Small intestine (tissue), 7 donors: ENCODE measurements at regions not wholly inside any gene's neighbourhood (a gene's known extent, or its start where the extent isn't known, plus 50 kb on each side); places are given as distances from the start of the nearest gene placed in this dataset.
"Not testable (repeated sequence)": the region's sequence is repeated elsewhere in the genome, so short reads cannot be mapped to it uniquely, and the experiment has no call there.

Experiments
- DNase-seq, 2 donors: peaks; one replicate each; pipeline versions ENCODE4 v3.0.0 to v3.0.0-alpha.2; 2013
- FAIRE-seq: peaks from 2 replicates; lab custom pipeline; 2012; peaks lifted over from hg19 to GRCh38; lab: Jason Lieb, UNC
- H3K27ac ChIP-seq, 3 donors: one replicate each; pipeline ENCODE4 v1.5.1; 2013; ENCODE audit warnings: low read length in 2 of 3, mild to moderate bottlenecking in 2 of 3, control low read depth in 1 of 3, inconsistent platforms in 1 of 3, low read depth in 1 of 3, moderate library complexity in 1 of 3
- H3K27me3 ChIP-seq, 3 donors: one replicate each; pipeline ENCODE4 v1.6.1; 2013; ENCODE audit warnings: low read length in 3 of 3, inconsistent platforms in 1 of 3; ENCODE audit not compliant: control insufficient read depth in 3 of 3, insufficient read depth in 3 of 3
- H3K36me3 ChIP-seq, 3 donors: one replicate each; pipeline ENCODE4 v1.6.1; 2013; ENCODE audit warnings: low read length in 3 of 3, inconsistent platforms in 1 of 3, low read depth in 1 of 3, mild to moderate bottlenecking in 1 of 3, moderate library complexity in 1 of 3; ENCODE audit not compliant: control insufficient read depth in 3 of 3, insufficient read depth in 2 of 3
- H3K4me1 ChIP-seq, 3 donors: one replicate each; pipeline ENCODE4 v1.6.1; 2013; ENCODE audit warnings: low read length in 2 of 3, inconsistent platforms in 1 of 3, low read depth in 1 of 3, mild to moderate bottlenecking in 1 of 3, moderate library complexity in 1 of 3; ENCODE audit not compliant: control insufficient read depth in 3 of 3, insufficient read depth in 2 of 3
- H3K4me3 ChIP-seq, 3 donors: one replicate each; pipeline ENCODE4 v1.5.1; 2013; ENCODE audit warnings: low read length in 3 of 3, control low read depth in 1 of 3, inconsistent platforms in 1 of 3, low read depth in 1 of 3, mild to moderate bottlenecking in 1 of 3, moderate library complexity in 1 of 3
- H3K9me3 ChIP-seq, 2 donors: one replicate each; pipeline ENCODE4 v1.6.1; 2013; ENCODE audit warnings: low read depth in 1 of 2, low read length in 1 of 2; ENCODE audit not compliant: control insufficient read depth in 2 of 2, insufficient read depth in 1 of 2
- WGBS, 3 donors: extraction: QIAGEN DNeasy Blood & Tissue Kit; methylation state at CpG; one replicate each; pipeline ENCODE4 v1.1.7; 2013; 5-methylcytosine and 5-hydroxymethylcytosine counted together
- donor health status: healthy with polysubstance abuse.
- donor health status: control.
- donor health status: control.
- donor health status: Bipolar disorder and iron deficiency.
- donor health status: healthy.

DNA sequence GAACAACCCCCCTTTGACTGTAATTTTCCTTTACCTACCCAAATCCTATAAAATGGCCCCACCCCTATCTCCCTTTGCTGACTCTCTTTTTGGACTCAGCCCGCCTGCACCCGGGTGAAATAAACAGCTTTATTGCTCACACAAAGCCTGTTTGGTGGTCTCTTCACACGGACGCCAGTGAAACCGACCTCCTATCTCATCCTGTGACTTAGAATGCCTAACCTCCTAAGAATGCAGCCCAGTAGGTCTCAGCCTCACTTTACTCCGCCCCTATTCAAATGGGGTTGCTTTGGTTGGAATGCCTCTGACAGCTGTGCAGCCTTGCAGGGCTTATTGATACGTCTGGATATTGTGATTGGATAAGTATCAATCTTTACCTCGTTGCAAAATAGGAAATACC, 243.8 kb upstream of the PROK2 start:
- WGBS, 3 donors = 65 to 75% (median 65%) methylated on average over 8 of the region's 8 CpGs
- not testable (repeated sequence) for H3K4me3 ChIP-seq, H3K27me3 ChIP-seq, H3K36me3 ChIP-seq, H3K27ac ChIP-seq, H3K9me3 ChIP-seq, H3K4me1 ChIP-seq, DNase-seq, FAIRE-seq

GRCh38 chr3:72028307-72028706, 243.4 kb upstream of the PROK2 start:
- FAIRE-seq, H3K9me3 ChIP-seq, DNase-seq, H3K4me3 ChIP-seq, H3K27ac ChIP-seq, H3K27me3 ChIP-seq, H3K36me3 ChIP-seq, H3K4me1 ChIP-seq: not testable (repeated sequence)
- WGBS, 3 donors = 94 to 97% (median 94%) methylated on average over 7 of the region's 8 CpGs

DNA sequence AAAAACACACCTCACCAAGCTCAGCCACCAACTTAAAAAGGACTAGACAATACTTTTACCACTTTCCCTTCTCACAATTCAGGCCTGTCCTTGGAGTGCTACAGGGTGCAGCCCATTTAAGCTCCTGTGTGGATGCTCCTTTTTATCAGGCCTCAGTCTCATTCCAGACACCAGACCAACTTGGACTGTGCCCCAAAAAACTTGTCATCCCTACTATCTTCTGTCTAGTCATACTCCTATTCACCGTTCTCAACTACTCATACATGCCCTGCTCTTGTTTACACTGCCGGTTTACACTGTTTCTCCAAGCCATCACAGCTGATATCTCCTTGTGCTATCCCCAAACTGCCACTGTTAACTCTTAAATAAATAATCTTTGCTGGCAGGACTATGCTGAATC, 242.8 kb upstream of the PROK2 start:
- H3K27ac ChIP-seq, H3K4me1 ChIP-seq, H3K27me3 ChIP-seq, H3K4me3 ChIP-seq, H3K36me3 ChIP-seq, FAIRE-seq, DNase-seq, H3K9me3 ChIP-seq: not testable (repeated sequence)
- 56 to 89% (median 73%) methylated on average over 1 to 2 of the region's 2 CpGs for WGBS, 3 donors

DNA sequence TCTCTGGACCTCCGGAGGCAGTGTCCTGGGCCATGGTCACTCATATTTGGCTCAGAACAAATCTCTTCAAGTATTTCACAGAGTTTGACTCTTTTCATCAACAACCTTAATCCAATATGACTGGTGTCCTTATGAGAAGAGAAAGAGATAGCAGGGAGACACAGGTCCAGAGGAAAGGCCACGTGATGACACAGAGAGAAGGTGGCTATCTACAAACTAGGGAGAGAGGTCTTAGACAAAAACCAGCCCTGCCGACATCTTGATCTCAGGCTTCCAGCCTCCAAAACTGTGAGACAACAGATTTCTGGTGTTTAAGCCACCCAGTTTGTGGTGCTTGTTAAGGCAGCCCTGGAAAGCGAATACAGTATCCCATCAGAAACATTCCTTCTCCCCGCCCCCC, 237.1 kb upstream of the PROK2 start:
- H3K36me3 ChIP-seq = no peaks in the 10 kb centered on the region
- DNase-seq = no peak
- 90 to 95% (median 91%) methylated on average over 5 of the region's 5 CpGs for WGBS, 3 donors
- H3K9me3 ChIP-seq = no peaks in the 10 kb centered on the region
- H3K27me3 ChIP-seq = no peaks in the 10 kb centered on the region
- H3K27ac ChIP-seq = no peak overlapping the region
- no peaks in the 10 kb centered on the region for H3K4me1 ChIP-seq
- no peak overlapping the region for H3K4me3 ChIP-seq
- no peak for FAIRE-seq

DNA sequence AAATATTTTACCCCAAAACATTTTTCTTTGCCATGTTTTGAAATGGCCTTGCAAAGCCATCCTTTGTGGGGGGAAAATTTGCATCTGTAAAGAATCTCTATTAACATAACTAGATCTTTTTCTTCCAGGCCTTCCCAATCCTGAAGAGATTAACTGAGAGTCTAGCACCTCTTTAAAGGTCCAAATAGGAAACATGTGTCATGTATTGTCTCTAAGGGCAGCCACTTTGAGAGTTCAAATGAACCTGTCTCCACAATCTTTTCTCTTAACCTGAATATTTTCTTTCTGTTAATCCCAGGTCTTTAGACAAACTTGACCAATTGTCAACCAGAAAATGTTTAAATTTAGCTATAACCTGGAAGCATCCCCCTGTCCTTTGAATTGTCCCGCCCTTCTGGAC, 236.6 kb upstream of the PROK2 start:
- H3K9me3 ChIP-seq = no peaks in the 10 kb centered on the region
- FAIRE-seq (no peak), DNase-seq (no peak)
- no peak overlapping the region for H3K4me3 ChIP-seq
- no peaks in the 10 kb centered on the region for H3K27me3 ChIP-seq
- no peaks in the 10 kb centered on the region for H3K4me1 ChIP-seq
- no peaks in the 10 kb centered on the region for H3K36me3 ChIP-seq
- WGBS, 3 donors = 91 to 93% (median 93%) methylated on average over 1 of the region's 1 CpG
- no peak overlapping the region for H3K27ac ChIP-seq

- H3K4me3 ChIP-seq = no peak overlapping the region
- DNase-seq = no peak
- no peaks in the 10 kb centered on the region for H3K9me3 ChIP-seq
- no peaks in the 10 kb centered on the region for H3K27me3 ChIP-seq
- H3K36me3 ChIP-seq = no peaks in the 10 kb centered on the region
- no peak for FAIRE-seq
- H3K4me1 ChIP-seq = peaks cover 0 to 9% (median 0%) of the 10 kb centered on the region in 3 donors
- WGBS, 3 donors = 81 to 89% (median 87%) methylated on average over 5 of the region's 5 CpGs
- H3K27ac ChIP-seq = no peak overlapping the region
Measured at GRCh38 chr3:72018343-72018984, 233.5 kb upstream of the PROK2 start.

GRCh38 chr3:72017935-72018334, 233.0 kb upstream of the PROK2 start:
- peaks cover 0 to 9% (median 0%) of the 10 kb centered on the region in 3 donors for H3K4me1 ChIP-seq
- WGBS, 3 donors = 32 to 71% (median 44%) methylated on average over 1 of the region's 1 CpG
- no peak overlapping the region for H3K27ac ChIP-seq
- DNase-seq = no peak
- no peak overlapping the region for H3K4me3 ChIP-seq
- no peak for FAIRE-seq
- no peaks in the 10 kb centered on the region for H3K9me3 ChIP-seq
- H3K36me3 ChIP-seq = no peaks in the 10 kb centered on the region
- H3K27me3 ChIP-seq = no peaks in the 10 kb centered on the region

GRCh38 chr3:72017311-72017710, 232.4 kb upstream of the PROK2 start:
- 79 to 95% (median 90%) methylated on average over 1 of the region's 1 CpG for WGBS, 3 donors
- DNase-seq (no peak), FAIRE-seq (no peak)
- Histone ChIP-seq H3K27me3 (no peaks in the 10 kb centered on the region), H3K27ac (no peak overlapping the region), H3K4me3 (no peak overlapping the region), H3K9me3 (no peaks in the 10 kb centered on the region), H3K36me3 (no peaks in the 10 kb centered on the region), H3K4me1 (peaks cover 0 to 9% (median 0%) of the 10 kb centered on the region in 3 donors)

DNA sequence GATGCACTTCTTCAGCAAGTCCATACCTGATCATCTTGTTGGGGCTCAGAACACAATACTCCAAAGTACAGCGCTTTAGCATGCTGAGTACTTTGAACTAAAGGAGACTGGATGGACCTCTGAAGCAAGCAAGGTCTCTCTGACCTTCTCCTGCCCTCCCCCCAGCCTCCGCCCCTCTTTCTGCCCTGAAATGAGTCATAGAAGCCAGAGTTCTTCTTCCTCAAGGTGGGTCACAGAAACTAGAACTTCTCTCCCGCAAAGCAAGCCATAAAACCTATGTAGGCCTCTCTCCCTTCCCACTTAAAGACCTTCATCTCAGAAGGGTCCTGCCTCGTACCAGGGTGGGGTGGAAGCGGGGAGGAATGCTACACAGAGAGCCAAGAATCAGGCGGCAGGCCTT, 230.5 kb upstream of the PROK2 start:
- FAIRE-seq (no peak), DNase-seq (peak; percentile 78 to 82)
- Histone ChIP-seq H3K4me1 (peaks cover 0 to 9% (median 0%) of the 10 kb centered on the region in 3 donors), H3K27me3 (no peaks in the 10 kb centered on the region), H3K36me3 (no peaks in the 10 kb centered on the region), H3K9me3 (no peaks in the 10 kb centered on the region), H3K27ac (peak overlapping the region in 2 of 3 donors; percentile 56 to 61), H3K4me3 (no peak overlapping the region)
- WGBS, 3 donors = 52 to 70% (median 53%) methylated on average over 6 of the region's 6 CpGs
